Fibroblast of the aortic adventitia (primary cell): ENCODE measurements at regions not wholly inside any gene's neighbourhood (a gene's known extent, or its start where the extent isn't known, plus 50 kb on each side); places are given as distances from the start of the nearest gene placed in this dataset.

Experiments used
- DNase-seq: peaks from one replicate; pipeline ENCODE4 v3.0.0-alpha.2; 2010; ENCODE audit warnings: low read depth
- H3K4me3 ChIP-seq: 2 replicates; pipeline ENCODE4 v1.5.1; 2011; ENCODE audit warnings: low read depth, mild to moderate bottlenecking, control low read depth, low read length, moderate library complexity
- TF ChIP-seq, protein P1 (sequence below): IDR thresholded peaks from 2 replicates; pipeline ENCODE4 v1.5.1; 2011; ENCODE audit warnings: mild to moderate bottlenecking, low read length, control low read depth, inconsistent platforms; ENCODE audit not compliant: insufficient read depth

DNA sequence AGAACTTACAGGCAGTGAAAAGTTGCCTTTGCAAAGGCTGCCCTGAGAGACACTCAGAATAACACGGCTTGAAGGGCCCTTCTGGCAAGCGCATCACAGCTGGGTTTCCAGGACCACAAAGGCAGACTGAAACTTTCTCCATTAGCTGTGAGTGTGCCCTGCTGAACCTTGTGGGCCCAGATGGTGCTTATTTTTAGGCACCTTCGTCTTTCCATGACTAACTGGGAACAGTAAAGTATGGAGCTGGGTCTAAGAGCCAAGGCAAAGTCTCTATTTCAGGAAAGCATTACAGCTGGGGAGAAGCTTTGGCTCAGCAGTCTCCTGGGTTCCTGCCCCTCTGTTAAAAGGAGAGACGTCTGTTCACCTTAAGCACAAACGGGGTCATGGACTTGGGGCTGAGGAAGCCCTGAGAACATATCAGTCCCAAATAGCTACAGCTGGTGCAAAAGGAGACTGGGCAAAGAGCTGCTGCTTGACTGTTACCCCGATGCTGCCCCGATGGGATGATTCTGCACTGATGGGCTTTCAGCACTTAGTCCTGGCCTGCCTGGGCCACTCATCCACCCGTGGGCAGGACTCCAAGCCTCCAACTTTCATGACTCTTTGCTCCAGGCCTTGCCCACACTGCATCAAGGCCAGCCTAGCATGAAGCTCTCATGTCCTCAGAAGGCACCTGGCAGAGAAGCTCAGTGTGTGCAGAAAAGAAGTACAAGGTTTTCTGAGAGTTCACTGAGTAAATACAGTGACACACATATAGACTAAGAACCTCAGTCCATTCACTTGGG is 248.3 kb downstream of the PHLDA1 start:
- no peak for DNase-seq
- H3K4me3 ChIP-seq, result no peak overlapping the region
- TF ChIP-seq, protein P1, sequence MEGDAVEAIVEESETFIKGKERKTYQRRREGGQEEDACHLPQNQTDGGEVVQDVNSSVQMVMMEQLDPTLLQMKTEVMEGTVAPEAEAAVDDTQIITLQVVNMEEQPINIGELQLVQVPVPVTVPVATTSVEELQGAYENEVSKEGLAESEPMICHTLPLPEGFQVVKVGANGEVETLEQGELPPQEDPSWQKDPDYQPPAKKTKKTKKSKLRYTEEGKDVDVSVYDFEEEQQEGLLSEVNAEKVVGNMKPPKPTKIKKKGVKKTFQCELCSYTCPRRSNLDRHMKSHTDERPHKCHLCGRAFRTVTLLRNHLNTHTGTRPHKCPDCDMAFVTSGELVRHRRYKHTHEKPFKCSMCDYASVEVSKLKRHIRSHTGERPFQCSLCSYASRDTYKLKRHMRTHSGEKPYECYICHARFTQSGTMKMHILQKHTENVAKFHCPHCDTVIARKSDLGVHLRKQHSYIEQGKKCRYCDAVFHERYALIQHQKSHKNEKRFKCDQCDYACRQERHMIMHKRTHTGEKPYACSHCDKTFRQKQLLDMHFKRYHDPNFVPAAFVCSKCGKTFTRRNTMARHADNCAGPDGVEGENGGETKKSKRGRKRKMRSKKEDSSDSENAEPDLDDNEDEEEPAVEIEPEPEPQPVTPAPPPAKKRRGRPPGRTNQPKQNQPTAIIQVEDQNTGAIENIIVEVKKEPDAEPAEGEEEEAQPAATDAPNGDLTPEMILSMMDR, result no peak

DNA sequence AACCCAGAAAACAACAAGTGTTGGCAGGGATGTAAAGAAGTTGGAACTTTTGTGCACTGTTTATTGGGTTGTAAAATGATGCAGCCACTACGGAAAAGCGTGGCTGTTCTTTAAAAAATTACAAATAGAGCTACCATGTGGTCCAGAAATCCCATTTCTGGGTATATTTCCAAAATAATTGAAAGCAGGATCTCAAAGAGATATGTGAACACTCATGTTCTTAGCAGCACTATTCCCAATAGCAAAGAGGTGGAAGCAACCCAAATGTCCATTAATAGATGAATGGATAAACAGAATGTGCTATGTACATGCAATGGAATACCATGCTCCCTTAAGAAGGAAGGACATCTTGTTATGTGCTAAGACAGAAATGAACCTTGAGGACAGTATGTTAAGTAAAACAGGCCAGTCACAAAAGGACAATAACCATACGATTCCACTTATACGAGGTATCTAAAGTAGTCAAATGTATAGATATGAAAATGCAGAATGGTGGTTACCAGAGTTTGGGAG is 249.5 kb downstream of the PHLDA1 start:
- H3K4me3 ChIP-seq, result no peak overlapping the region

DNA sequence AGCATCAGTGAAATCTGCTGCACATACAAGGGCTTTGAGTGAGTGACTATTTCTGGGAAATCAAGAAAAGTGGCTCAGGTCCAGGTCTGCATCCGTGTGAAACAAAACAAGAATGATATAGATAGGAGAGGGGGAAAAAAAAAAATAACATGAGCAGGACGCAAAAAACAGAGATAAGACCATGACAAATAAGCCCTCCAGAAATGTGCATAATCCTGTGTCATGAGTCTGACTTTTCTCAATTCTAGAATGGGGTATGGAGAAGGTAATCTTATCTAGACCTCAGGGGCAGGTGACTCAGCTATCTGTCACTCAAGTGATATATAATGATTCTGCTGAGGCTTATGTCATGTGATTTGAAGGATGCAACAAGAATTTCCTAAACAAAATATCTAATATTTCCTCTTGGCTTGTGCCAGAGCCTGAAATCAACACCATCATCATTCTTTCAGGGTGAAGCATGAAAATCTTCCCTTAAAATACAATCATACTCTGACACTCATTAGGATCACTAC is 250.0 kb downstream of the PHLDA1 start:
- TF ChIP-seq, protein P1, result no peak
- DNase-seq, result peak; percentile 99
- no peak overlapping the region for H3K4me3 ChIP-seq

More for the DNA sequence above, 249.5 kb downstream of the PHLDA1 start:
- DNase-seq, result no peak
- TF ChIP-seq, protein P1, result no peak

DNA sequence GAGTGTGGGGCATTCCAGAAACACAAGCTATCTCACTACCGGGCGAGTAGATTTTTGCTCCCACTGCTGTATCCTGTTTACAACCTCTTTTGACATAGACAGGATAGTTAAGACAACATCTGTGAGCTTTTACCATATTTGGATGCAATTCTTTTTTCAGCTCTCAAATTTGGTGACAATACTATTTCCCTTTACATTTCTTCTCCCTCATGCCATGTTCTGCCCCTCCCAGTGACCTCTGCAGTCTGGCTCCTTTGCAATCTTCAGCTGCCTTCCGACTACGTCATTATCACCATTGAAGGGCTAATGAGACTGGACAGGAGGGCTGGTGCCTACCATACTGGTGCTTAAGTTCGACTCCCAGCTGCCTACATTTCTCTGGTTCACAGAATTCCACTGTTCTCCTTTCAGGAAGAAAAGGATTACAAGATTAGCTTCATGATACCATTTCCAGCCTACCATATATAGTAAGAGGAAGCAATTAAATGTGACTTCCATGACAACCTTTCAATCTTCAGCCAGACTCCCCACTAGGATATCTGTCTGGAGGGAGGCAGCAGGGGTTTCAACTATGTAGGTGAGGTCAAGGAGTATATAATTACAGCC is 251.6 kb downstream of the PHLDA1 start:
- no peak overlapping the region for H3K4me3 ChIP-seq
- TF ChIP-seq, protein P1, result no peak
- no peak for DNase-seq

DNA sequence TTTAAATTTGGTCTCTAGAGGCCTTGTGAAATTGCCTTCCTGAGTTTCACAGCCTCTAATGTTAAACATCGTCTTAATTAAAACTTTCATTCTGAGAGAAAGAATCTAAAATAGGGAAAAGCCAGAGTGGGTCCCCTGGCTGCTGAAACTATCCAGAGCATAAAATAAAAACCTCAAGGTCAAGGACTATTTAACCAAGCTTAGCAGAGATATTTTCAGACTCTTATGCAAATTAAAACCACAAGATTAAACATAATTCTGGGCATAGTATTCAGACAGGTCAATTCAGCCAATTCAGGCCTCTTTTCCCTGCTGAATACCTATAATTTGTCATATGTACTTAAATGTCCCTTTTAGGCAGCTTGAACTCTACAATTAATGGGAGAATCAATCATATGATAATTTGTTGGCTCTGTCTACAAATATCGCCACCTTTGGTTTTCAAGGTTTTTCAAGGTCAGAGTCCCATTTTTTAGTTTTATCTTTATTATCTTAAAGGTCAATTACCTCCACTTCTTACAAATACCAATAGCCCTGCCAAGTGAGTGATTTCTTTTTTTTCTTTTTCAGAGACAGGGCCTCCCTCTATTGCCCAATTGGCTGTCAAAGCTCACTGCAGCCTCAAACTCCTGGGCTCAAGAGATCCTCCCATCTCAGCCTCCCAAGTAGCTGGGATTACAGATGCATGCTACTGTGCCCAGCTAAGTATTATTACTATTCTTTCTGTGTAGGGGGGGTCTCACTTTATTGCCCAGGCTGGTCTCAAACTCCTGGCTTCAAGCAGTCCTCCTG is 257.1 kb downstream of the PHLDA1 start:
- DNase-seq, result peak; percentile 72
- TF ChIP-seq, protein P1, result peak; percentile 7
- H3K4me3 ChIP-seq, result no peak overlapping the region

DNA sequence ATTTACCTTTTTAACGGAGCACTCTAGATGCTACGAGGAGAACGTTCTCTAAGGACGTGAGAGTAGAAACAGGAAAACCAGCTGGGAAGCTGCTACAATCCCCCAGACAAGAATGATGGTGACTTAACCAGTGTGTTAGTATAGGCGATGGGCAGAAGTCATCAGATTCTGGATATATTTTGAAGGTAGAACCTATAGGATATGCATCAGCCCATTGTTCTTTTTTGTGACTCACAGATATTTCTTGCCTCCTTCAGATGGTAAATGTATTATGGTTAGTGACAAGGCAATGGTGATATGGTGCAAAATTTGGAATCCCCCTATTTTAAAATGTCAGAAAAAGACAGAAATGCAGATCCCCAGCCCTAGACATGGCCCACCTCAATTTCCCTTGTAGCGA is 258.2 kb downstream of the PHLDA1 start:
- DNase-seq, result no peak
- H3K4me3 ChIP-seq, result no peak overlapping the region
- TF ChIP-seq, protein P1, result no peak
